ENCODE measurements at regions not wholly inside any gene's neighbourhood (a gene's known extent, or its start where the extent isn't known, plus 50 kb on each side); places are given as distances from the start of the nearest gene placed in this dataset.

- TF ChIP-seq, protein P1, sequence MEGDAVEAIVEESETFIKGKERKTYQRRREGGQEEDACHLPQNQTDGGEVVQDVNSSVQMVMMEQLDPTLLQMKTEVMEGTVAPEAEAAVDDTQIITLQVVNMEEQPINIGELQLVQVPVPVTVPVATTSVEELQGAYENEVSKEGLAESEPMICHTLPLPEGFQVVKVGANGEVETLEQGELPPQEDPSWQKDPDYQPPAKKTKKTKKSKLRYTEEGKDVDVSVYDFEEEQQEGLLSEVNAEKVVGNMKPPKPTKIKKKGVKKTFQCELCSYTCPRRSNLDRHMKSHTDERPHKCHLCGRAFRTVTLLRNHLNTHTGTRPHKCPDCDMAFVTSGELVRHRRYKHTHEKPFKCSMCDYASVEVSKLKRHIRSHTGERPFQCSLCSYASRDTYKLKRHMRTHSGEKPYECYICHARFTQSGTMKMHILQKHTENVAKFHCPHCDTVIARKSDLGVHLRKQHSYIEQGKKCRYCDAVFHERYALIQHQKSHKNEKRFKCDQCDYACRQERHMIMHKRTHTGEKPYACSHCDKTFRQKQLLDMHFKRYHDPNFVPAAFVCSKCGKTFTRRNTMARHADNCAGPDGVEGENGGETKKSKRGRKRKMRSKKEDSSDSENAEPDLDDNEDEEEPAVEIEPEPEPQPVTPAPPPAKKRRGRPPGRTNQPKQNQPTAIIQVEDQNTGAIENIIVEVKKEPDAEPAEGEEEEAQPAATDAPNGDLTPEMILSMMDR (IDR thresholded peaks at IDR 0.05), result no peak
- no peak for TF ChIP-seq EP300 (IDR thresholded peaks at IDR 0.05)
Measured at GRCh38 chr6:134506162-134506561, 188.2 kb upstream of the SGK1 start.

All from suprapubic skin (tissue), 3 donors.